ENCODE measurements at regions not wholly inside any gene's neighbourhood (a gene's known extent, or its start where the extent isn't known, plus 50 kb on each side); places are given as distances from the start of the nearest gene placed in this dataset.

- TF ChIP-seq POLR2AphosphoS5 (IDR thresholded peaks at IDR 0.05; ENCODE audit: low read depth, low read length): no peak
- no peak for TF ChIP-seq POLR2A (IDR thresholded peaks at IDR 0.05; ENCODE audit: low read depth, low read length)
- TF ChIP-seq SPI1 (IDR thresholded peaks at IDR 0.05; ENCODE audit: low read depth, low read length): no peak
- no peak for TF ChIP-seq TAF1 (IDR thresholded peaks at IDR 0.05; ENCODE audit: low read depth, low read length)
- TF ChIP-seq PAX5 (IDR thresholded peaks at IDR 0.05; ENCODE audit: insufficient read depth, low read length, severe bottlenecking): no peak
Measured at GRCh38 chr10:109275960-109276359, 647.4 kb downstream of the XPNPEP1 start.
